ENCODE measurements at regions not wholly inside any gene's neighbourhood (a gene's known extent, or its start where the extent isn't known, plus 50 kb on each side); places are given as distances from the start of the nearest gene placed in this dataset.

DNA sequence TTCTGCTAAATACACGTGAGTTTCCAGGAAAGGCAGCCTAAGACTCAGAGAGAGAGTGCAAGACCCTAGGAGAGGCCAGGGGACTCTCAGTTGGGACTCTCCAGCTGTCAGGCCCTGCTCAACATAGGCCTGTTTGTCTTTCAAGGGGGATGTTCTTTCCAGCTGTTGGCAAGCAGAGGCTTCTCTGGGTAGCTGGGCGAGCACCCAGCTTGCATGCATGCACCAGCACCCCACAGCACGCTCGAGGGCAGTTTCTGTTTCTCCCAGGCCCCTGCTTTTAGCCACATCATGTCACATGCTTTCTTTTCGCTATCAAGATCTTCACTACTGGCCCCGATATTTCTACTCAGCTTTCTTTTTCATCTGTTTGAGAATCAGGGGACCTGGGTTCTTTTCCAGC lies 479.3 kb upstream of the HS6ST1 start:
- TF ChIP-seq EZH2phosphoT487 (IDR thresholded peaks at IDR 0.05; ENCODE audit: borderline replicate concordance, low read depth) (no peak), RXRA (IDR thresholded peaks at IDR 0.05; ENCODE audit: borderline replicate concordance, low read depth) (no peak), FOXJ3 (CRISPR knock-in tag; IDR thresholded peaks at IDR 0.05) (no peak), MXI1 (IDR thresholded peaks at IDR 0.05; ENCODE audit: low read depth, low read length) (no peak), YY1 (IDR thresholded peaks at IDR 0.05; ENCODE audit: low read depth) (no peak), ELF1 (IDR thresholded peaks at IDR 0.05) (no peak), TEAD4 (IDR thresholded peaks at IDR 0.05; ENCODE audit: borderline replicate concordance, insufficient read depth) (no peak), EP300 (IDR thresholded peaks at IDR 0.05; ENCODE audit: borderline replicate concordance in 1 of 2, low read depth in 1 of 2, low read length in 1 of 2) (no peak), NFIC (IDR thresholded peaks at IDR 0.05; ENCODE audit: borderline replicate concordance) (no peak), SMC3 (IDR thresholded peaks at IDR 0.05; ENCODE audit: low read depth, low read length) (no peak), GATA2 (CRISPR knock-in tag; IDR thresholded peaks at IDR 0.05) (no peak)
- TF ChIP-seq, protein P1, sequence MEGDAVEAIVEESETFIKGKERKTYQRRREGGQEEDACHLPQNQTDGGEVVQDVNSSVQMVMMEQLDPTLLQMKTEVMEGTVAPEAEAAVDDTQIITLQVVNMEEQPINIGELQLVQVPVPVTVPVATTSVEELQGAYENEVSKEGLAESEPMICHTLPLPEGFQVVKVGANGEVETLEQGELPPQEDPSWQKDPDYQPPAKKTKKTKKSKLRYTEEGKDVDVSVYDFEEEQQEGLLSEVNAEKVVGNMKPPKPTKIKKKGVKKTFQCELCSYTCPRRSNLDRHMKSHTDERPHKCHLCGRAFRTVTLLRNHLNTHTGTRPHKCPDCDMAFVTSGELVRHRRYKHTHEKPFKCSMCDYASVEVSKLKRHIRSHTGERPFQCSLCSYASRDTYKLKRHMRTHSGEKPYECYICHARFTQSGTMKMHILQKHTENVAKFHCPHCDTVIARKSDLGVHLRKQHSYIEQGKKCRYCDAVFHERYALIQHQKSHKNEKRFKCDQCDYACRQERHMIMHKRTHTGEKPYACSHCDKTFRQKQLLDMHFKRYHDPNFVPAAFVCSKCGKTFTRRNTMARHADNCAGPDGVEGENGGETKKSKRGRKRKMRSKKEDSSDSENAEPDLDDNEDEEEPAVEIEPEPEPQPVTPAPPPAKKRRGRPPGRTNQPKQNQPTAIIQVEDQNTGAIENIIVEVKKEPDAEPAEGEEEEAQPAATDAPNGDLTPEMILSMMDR (IDR thresholded peaks at IDR 0.05), result no peak
- TF ChIP-seq, protein P2, sequence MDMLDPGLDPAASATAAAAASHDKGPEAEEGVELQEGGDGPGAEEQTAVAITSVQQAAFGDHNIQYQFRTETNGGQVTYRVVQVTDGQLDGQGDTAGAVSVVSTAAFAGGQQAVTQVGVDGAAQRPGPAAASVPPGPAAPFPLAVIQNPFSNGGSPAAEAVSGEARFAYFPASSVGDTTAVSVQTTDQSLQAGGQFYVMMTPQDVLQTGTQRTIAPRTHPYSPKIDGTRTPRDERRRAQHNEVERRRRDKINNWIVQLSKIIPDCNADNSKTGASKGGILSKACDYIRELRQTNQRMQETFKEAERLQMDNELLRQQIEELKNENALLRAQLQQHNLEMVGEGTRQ (IDR thresholded peaks at IDR 0.05; ENCODE audit: borderline replicate concordance, low read depth, low read length), result no peak
- TF ChIP-seq, protein P3, sequence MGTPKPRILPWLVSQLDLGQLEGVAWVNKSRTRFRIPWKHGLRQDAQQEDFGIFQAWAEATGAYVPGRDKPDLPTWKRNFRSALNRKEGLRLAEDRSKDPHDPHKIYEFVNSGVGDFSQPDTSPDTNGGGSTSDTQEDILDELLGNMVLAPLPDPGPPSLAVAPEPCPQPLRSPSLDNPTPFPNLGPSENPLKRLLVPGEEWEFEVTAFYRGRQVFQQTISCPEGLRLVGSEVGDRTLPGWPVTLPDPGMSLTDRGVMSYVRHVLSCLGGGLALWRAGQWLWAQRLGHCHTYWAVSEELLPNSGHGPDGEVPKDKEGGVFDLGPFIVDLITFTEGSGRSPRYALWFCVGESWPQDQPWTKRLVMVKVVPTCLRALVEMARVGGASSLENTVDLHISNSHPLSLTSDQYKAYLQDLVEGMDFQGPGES (IDR thresholded peaks at IDR 0.05; ENCODE audit: low read depth, low read length), result no peak
- TF ChIP-seq, protein P4, sequence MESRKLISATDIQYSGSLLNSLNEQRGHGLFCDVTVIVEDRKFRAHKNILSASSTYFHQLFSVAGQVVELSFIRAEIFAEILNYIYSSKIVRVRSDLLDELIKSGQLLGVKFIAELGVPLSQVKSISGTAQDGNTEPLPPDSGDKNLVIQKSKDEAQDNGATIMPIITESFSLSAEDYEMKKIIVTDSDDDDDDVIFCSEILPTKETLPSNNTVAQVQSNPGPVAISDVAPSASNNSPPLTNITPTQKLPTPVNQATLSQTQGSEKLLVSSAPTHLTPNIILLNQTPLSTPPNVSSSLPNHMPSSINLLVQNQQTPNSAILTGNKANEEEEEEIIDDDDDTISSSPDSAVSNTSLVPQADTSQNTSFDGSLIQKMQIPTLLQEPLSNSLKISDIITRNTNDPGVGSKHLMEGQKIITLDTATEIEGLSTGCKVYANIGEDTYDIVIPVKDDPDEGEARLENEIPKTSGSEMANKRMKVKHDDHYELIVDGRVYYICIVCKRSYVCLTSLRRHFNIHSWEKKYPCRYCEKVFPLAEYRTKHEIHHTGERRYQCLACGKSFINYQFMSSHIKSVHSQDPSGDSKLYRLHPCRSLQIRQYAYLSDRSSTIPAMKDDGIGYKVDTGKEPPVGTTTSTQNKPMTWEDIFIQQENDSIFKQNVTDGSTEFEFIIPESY (IDR thresholded peaks at IDR 0.05; ENCODE audit: borderline replicate concordance, low read depth), result no peak
- WGBS (ENCODE audit: low lambda C conversion rate), result 20% methylated on average over 6 of the region's 6 CpGs
- no peak overlapping the region for H3K4me2 ChIP-seq
- no peak overlapping the region for H3K9ac ChIP-seq
- H3K4me3 ChIP-seq (ENCODE audit: low read depth in 2 of 2, low read length in 1 of 2), result no peak overlapping the region
- H3K4me1 ChIP-seq (ENCODE audit: control insufficient read depth in 1 of 2, insufficient read depth in 2 of 2, low read depth in 1 of 2, low read length in 1 of 2), result no peaks in the 10 kb centered on the region; a peak in 1 of 4 replicates
- H3K36me3 ChIP-seq (replicated peaks in 1 of 2; ENCODE audit: control insufficient read depth in 1 of 2, insufficient read depth in 2 of 2, low read length in 1 of 2), result no peaks in the 10 kb centered on the region
- no peaks in the 10 kb centered on the region for H4K20me1 ChIP-seq (ENCODE audit: insufficient read depth)
- no peaks in the 10 kb centered on the region for H3K27me3 ChIP-seq (ENCODE audit: insufficient read depth)
- H3K9me2 ChIP-seq, result no peaks in the 10 kb centered on the region
- no peaks in the 10 kb centered on the region for H3F3A ChIP-seq (replicated peaks; ENCODE audit: insufficient read depth)
- no peak overlapping the region for H3K27ac ChIP-seq (ENCODE audit: low read depth in 2 of 2, low read length in 1 of 2)
- H2AFZ ChIP-seq (ENCODE audit: low read depth), result no peak overlapping the region
- ChIA-PET CTCF (interaction anchor here (1.3 kb wide), 1 partner anchor 42 kb away, joined by 3 read pairs; no protein-coding TSS in a partner anchor), POLR2A (no interaction called here)
- DNase-seq, result no peak
- H3K79me2 ChIP-seq (ENCODE audit: insufficient read depth), result no peaks in the 10 kb centered on the region
- no peaks in the 10 kb centered on the region for H3K9me3 ChIP-seq

All from SK-N-SH (cell line).